Erythroblast (primary cell): ENCODE measurements at regions not wholly inside any gene's neighbourhood (a gene's known extent, or its start where the extent isn't known, plus 50 kb on each side); places are given as distances from the start of the nearest gene placed in this dataset.

Experiments
- GATA1 ChIP-seq: IDR thresholded peaks from 2 replicates; pipeline ENCODE4 v1.6.1; 2011; ENCODE audit warnings: low read depth, mild to moderate bottlenecking, control low read depth, low read length, moderate library complexity
- POLR2A ChIP-seq: IDR thresholded peaks from 2 replicates; pipeline ENCODE4 v1.6.1; 2011; ENCODE audit warnings: mild to moderate bottlenecking, low read length

GRCh38 chr4:38537666-38538065, 126.3 kb upstream of the KLF3 start:
- TF ChIP-seq POLR2A, result no peak
- TF ChIP-seq GATA1, result no peak
